Smooth muscle cell (in vitro differentiated cells): ENCODE measurements at regions not wholly inside any gene's neighbourhood (a gene's known extent, or its start where the extent isn't known, plus 50 kb on each side); places are given as distances from the start of the nearest gene placed in this dataset.

ENCODE experiments used
- DNase-seq: peaks from one replicate; lab custom pipeline; 2025; ENCODE audit not compliant: unreplicated experiment; lab: John Stamatoyannopoulos, UW
- H2AFZ ChIP-seq: fragments of 200-600 bp; sonication (generic); 2 replicates; pipeline ENCODE4 v1.6.0; 2016; ENCODE audit warnings: antibody characterized with exemption, low read depth, mild to moderate bottlenecking
- H3F3A ChIP-seq: fragments of 200-600 bp; sonication (generic); 2 replicates; pipeline ENCODE4 v1.6.0; 2017; ENCODE audit warnings: antibody characterized with exemption, low read depth
- H3K27ac ChIP-seq: fragments of 200-600 bp; sonication (generic); 2 replicates; pipeline ENCODE4 v1.5.1; 2016; ENCODE audit warnings: low read depth, mild to moderate bottlenecking
- H3K27me3 ChIP-seq: fragments of 200-600 bp; sonication (generic); 2 replicates; pipeline ENCODE4 v1.6.1; 2016; ENCODE audit warnings: low read depth, mild to moderate bottlenecking
- H3K36me3 ChIP-seq: fragments of 200-600 bp; sonication (generic); 2 replicates; pipeline ENCODE4 v1.5.1; 2016; ENCODE audit warnings: low read depth
- H3K4me1 ChIP-seq: fragments of 200-600 bp; sonication (generic); 2 replicates; pipeline ENCODE4 v1.5.1; 2016; ENCODE audit warnings: low read depth
- H3K4me2 ChIP-seq: fragments of 200-600 bp; sonication (generic); 2 replicates; pipeline ENCODE4 v1.6.0; 2016; ENCODE audit warnings: mild to moderate bottlenecking
- H3K4me3 ChIP-seq: fragments of 200-600 bp; sonication (generic); 2 replicates; pipeline ENCODE4 v1.5.1; 2016; ENCODE audit warnings: mild to moderate bottlenecking
- H3K79me2 ChIP-seq: fragments of 200-600 bp; sonication (generic); 2 replicates; pipeline ENCODE4 v1.6.0; 2016; ENCODE audit warnings: low read depth, mild to moderate bottlenecking
- H3K9ac ChIP-seq: fragments of 200-600 bp; sonication (generic); 2 replicates; pipeline ENCODE4 v1.6.0; 2016; ENCODE audit warnings: low read depth
- H3K9me3 ChIP-seq: fragments of 200-600 bp; sonication (generic); replicated peaks from 2 replicates; pipeline ENCODE4 v1.5.1; 2016; ENCODE audit warnings: low read depth
- H4K20me1 ChIP-seq: fragments of 200-600 bp; sonication (generic); 2 replicates; pipeline ENCODE4 v1.6.0; 2016; ENCODE audit warnings: low read depth
- WGBS: methylation state at CpG from one replicate; pipeline ENCODE4 v1.1.7; 2016; ENCODE audit warnings: low lambda C conversion rate; 5-methylcytosine and 5-hydroxymethylcytosine counted together
- TF ChIP-seq, protein P1 (sequence below): fragments of 200-600 bp; sonication (generic); IDR thresholded peaks from 2 replicates; pipeline ENCODE4 v1.5.1; 2017; ENCODE audit warnings: borderline replicate concordance, mild to moderate bottlenecking, antibody characterized with exemption; ENCODE audit not compliant: insufficient read depth, poor library complexity, severe bottlenecking

DNA sequence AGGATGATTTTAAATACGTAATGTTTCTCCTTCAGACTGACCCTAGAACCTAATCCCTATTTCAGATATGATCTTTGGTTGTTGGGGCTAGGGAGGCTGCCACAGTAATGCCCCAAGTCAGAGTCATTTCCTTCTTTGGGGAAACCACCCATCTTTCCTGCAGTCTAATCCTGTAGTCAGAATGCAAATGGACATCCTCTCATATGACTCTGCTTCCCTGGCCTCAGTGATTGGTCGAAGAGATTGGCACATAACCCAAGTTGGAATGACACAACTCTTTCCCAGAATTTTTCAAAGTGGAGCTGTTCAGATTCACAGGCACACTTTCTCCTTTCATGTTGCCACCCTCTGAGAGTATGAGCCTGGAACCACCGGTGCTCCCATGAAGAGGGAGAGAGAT, 58.8 kb upstream of the ZNF644 start:
- Histone ChIP-seq H3K9me3 (no peaks in the 10 kb centered on the region), H3K79me2 (no peaks in the 10 kb centered on the region), H3K4me2 (no peak overlapping the region), H4K20me1 (no peaks in the 10 kb centered on the region), H3F3A (no peaks in the 10 kb centered on the region), H3K9ac (no peak overlapping the region), H3K4me1 (no peaks in the 10 kb centered on the region), H3K27ac (no peak overlapping the region), H2AFZ (no peak overlapping the region), H3K4me3 (no peak overlapping the region), H3K36me3 (no peaks in the 10 kb centered on the region), H3K27me3 (no peaks in the 10 kb centered on the region)
- TF ChIP-seq, protein P1, sequence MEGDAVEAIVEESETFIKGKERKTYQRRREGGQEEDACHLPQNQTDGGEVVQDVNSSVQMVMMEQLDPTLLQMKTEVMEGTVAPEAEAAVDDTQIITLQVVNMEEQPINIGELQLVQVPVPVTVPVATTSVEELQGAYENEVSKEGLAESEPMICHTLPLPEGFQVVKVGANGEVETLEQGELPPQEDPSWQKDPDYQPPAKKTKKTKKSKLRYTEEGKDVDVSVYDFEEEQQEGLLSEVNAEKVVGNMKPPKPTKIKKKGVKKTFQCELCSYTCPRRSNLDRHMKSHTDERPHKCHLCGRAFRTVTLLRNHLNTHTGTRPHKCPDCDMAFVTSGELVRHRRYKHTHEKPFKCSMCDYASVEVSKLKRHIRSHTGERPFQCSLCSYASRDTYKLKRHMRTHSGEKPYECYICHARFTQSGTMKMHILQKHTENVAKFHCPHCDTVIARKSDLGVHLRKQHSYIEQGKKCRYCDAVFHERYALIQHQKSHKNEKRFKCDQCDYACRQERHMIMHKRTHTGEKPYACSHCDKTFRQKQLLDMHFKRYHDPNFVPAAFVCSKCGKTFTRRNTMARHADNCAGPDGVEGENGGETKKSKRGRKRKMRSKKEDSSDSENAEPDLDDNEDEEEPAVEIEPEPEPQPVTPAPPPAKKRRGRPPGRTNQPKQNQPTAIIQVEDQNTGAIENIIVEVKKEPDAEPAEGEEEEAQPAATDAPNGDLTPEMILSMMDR = no peak
- WGBS = 79% methylated on average over 3 of the region's 3 CpGs
- no peak for DNase-seq

DNA sequence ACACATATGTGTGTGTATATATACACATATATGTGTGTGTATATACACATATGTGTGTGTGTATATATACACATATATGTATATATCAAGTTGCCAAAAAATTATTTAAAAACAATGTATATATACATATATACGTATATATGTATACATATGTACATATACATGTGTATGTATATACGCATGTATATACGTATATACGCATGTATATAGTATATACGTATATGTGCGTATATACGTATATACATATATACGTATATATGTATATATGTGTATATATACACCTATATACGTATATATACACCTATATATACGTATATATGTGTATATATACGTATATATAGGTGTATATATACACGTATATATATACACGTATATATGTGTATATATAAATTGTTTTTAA, 57.0 kb upstream of the ZNF644 start:
- Histone ChIP-seq H3K4me2 (no peak overlapping the region), H3K27ac (no peak overlapping the region), H2AFZ (no peak overlapping the region), H3K9me3 (no peaks in the 10 kb centered on the region), H4K20me1 (no peaks in the 10 kb centered on the region), H3K4me3 (no peak overlapping the region), H3F3A (no peaks in the 10 kb centered on the region), H3K27me3 (no peaks in the 10 kb centered on the region), H3K4me1 (no peaks in the 10 kb centered on the region), H3K9ac (no peak overlapping the region), H3K36me3 (no peaks in the 10 kb centered on the region), H3K79me2 (no peaks in the 10 kb centered on the region)
- no peak for DNase-seq
- 97% methylated on average over 13 of the region's 13 CpGs for WGBS
- TF ChIP-seq, protein P1 = no peak

DNA sequence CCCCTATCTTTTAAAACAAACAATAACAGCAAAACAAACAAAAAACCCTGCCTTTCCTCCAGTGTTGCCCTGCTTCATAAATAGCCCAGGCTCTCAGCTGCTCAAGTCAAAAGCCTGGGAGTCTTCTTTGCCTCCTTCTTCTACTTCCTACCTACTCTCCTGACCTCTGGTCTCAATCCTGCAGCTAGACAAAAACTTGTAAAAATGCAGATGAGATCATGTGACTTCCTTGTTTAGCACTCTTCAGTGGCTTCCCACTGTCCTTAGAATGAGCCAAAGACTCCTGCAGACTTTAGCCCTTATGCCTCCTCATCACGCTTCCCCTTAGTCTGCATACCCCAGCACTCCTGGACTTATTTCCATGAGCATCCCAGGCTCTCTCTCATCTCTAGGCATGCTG, 55.0 kb upstream of the ZNF644 start:
- no peak overlapping the region for H3K9ac ChIP-seq
- no peak overlapping the region for H3K4me3 ChIP-seq
- H2AFZ ChIP-seq = no peak overlapping the region
- H3K9me3 ChIP-seq = no peaks in the 10 kb centered on the region
- no peak overlapping the region for H3K4me2 ChIP-seq
- H3K4me1 ChIP-seq = no peaks in the 10 kb centered on the region
- H3K36me3 ChIP-seq = no peaks in the 10 kb centered on the region
- TF ChIP-seq, protein P1 = no peak
- H4K20me1 ChIP-seq = no peaks in the 10 kb centered on the region
- no peaks in the 10 kb centered on the region for H3K79me2 ChIP-seq
- no peak overlapping the region for H3K27ac ChIP-seq
- no peaks in the 10 kb centered on the region for H3F3A ChIP-seq
- no peaks in the 10 kb centered on the region for H3K27me3 ChIP-seq
- no peak for DNase-seq
- WGBS = 100% methylated on average over 1 of the region's 1 CpG

DNA sequence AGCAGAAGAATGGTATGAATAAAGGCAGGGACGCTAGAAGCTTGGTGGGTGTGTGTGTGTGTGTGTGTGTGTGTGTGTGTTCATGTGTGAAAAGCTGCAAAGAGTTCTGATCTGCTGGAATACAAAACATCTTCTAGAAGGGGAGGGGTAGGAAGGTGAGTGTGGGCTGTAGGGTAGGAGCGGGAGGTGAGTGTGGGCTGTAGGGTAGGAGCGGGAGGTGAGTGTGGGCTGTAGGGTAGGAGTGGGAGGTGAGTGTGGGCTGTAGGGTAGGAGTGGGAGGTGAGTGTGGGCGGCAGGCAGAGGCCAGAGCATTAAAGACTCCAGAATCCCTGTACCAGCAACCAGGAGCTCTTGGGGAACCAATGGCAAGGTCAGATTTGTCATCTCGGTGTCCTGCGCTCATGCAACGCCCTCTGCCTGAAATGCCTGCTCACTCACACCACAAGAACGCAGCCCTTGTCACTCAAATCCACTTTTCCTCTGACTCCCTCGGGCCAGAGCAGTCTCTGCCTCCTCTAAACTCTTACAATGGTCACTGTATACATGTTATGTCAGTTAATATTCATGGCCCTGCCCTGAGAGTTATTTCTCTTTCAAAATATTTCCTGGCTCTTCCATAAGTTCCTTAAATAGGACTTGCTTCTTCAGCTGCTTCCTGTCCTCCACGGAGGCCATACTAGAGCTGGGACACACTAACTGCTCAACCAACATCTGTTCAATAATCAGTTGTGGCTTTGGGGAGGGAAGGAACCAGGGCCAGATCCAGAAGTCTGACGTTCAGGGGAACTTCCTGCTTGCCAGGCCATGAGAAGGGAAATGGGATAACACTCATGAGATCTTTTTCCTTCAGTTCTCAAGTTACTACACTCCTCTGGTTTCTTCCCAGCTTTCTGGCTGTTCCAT, 53.6 kb upstream of the ZNF644 start:
- no peaks in the 10 kb centered on the region for H3F3A ChIP-seq
- H2AFZ ChIP-seq = no peak overlapping the region
- H3K27me3 ChIP-seq = no peaks in the 10 kb centered on the region
- DNase-seq = no peak
- WGBS = 90% methylated on average over 11 of the region's 11 CpGs
- H3K9ac ChIP-seq = no peak overlapping the region
- no peak overlapping the region for H3K4me2 ChIP-seq
- no peaks in the 10 kb centered on the region for H3K79me2 ChIP-seq
- H3K36me3 ChIP-seq = no peaks in the 10 kb centered on the region
- no peaks in the 10 kb centered on the region for H3K4me1 ChIP-seq
- no peak overlapping the region for H3K27ac ChIP-seq
- H3K4me3 ChIP-seq = no peak overlapping the region
- H3K9me3 ChIP-seq = no peaks in the 10 kb centered on the region
- H4K20me1 ChIP-seq = no peaks in the 10 kb centered on the region
- TF ChIP-seq, protein P1 = no peak
